ENCODE measurements at regions not wholly inside any gene's neighbourhood (a gene's known extent, or its start where the extent isn't known, plus 50 kb on each side); places are given as distances from the start of the nearest gene placed in this dataset.

DNA sequence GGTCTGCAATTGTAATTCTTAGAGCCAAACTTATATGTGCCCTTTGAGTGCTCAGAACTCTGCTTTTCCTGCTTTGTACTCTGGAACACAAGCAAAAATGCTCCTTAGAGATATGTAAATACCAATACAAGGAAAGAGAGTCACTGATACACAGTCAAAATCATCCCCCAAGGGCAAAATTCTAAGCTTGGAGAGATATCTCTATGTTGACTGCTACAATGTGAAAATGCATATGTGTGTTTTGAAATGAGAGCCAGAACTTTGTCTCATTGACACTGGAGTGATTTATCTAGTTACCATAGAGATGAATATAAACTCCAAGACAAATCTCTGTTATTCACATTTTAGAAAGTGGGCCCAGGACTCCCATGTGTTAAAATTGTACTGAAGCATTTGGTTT is 494.8 kb upstream of the SLITRK1 start (continued):
- TF ChIP-seq, protein P1, sequence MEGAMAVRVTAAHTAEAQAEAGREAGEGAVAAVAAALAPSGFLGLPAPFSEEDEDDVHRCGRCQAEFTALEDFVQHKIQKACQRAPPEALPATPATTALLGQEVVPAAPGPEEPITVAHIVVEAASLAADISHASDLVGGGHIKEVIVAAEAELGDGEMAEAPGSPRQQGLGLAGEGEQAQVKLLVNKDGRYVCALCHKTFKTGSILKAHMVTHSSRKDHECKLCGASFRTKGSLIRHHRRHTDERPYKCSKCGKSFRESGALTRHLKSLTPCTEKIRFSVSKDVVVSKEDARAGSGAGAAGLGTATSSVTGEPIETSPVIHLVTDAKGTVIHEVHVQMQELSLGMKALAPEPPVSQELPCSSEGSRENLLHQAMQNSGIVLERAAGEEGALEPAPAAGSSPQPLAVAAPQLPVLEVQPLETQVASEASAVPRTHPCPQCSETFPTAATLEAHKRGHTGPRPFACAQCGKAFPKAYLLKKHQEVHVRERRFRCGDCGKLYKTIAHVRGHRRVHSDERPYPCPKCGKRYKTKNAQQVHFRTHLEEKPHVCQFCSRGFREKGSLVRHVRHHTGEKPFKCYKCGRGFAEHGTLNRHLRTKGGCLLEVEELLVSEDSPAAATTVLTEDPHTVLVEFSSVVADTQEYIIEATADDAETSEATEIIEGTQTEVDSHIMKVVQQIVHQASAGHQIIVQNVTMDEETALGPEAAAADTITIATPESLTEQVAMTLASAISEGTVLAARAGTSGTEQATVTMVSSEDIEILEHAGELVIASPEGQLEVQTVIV (IDR thresholded peaks at IDR 0.05; ENCODE audit: borderline replicate concordance, partially characterized antibody), result no peak
- TF ChIP-seq, protein P2, sequence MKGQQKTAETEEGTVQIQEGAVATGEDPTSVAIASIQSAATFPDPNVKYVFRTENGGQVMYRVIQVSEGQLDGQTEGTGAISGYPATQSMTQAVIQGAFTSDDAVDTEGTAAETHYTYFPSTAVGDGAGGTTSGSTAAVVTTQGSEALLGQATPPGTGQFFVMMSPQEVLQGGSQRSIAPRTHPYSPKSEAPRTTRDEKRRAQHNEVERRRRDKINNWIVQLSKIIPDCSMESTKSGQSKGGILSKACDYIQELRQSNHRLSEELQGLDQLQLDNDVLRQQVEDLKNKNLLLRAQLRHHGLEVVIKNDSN (IDR thresholded peaks at IDR 0.05; ENCODE audit: borderline replicate concordance, extremely low read length, insufficient read depth, low read depth, low read length), result no peak
- TF ChIP-seq ZBED1 (IDR thresholded peaks at IDR 0.05; ENCODE audit: borderline replicate concordance) (no peak), RAD51 (IDR thresholded peaks at IDR 0.05) (no peak), HDAC6 (IDR thresholded peaks at IDR 0.05; ENCODE audit: unreplicated experiment) (no peak), MYB (IDR thresholded peaks at IDR 0.05; ENCODE audit: borderline replicate concordance, low read depth, low read length) (no peak), HDAC2 (IDR thresholded peaks at IDR 0.05) (no peak), SMAD5 (IDR thresholded peaks at IDR 0.05; ENCODE audit: low read depth) (no peak), KAT2A (conservative IDR thresholded peaks at IDR 0.05; ENCODE audit: control insufficient read depth, low read depth, low read length) (no peak), GABPA (IDR thresholded peaks at IDR 0.05; ENCODE audit: low read depth) (no peak), NR2C1 (IDR thresholded peaks at IDR 0.05) (no peak)

DNA sequence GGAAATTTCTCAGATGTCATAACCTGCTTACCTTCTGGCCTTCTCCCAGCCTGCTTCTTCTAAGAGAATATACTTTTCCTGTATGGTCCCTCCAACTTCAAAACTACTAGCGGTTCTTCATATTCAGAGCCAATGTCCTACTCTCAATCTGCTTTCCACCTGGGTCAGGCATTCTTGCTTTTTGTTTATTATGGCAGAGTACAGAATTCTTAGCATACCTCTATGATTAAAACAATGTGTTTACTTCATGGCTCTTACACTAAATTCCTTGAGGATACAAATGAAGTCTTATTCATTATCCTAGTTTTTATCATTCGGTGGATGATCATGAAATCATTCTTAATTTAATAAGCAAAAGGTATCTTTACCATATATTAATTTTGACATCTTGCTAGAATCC is 484.2 kb upstream of the SLITRK1 start:
- SMC1A ChIA-PET (ENCODE audit: uncharacterized antibody, unreplicated experiment), result no interaction called here
- TF ChIP-seq ZNF384 (IDR thresholded peaks at IDR 0.05; ENCODE audit: borderline replicate concordance, low read depth, low read length) (no peak), ATF7 (IDR thresholded peaks at IDR 0.05; ENCODE audit: low read depth) (no peak), IKZF1 (conservative IDR thresholded peaks at IDR 0.05) (no peak)
- TF ChIP-seq, protein P3, sequence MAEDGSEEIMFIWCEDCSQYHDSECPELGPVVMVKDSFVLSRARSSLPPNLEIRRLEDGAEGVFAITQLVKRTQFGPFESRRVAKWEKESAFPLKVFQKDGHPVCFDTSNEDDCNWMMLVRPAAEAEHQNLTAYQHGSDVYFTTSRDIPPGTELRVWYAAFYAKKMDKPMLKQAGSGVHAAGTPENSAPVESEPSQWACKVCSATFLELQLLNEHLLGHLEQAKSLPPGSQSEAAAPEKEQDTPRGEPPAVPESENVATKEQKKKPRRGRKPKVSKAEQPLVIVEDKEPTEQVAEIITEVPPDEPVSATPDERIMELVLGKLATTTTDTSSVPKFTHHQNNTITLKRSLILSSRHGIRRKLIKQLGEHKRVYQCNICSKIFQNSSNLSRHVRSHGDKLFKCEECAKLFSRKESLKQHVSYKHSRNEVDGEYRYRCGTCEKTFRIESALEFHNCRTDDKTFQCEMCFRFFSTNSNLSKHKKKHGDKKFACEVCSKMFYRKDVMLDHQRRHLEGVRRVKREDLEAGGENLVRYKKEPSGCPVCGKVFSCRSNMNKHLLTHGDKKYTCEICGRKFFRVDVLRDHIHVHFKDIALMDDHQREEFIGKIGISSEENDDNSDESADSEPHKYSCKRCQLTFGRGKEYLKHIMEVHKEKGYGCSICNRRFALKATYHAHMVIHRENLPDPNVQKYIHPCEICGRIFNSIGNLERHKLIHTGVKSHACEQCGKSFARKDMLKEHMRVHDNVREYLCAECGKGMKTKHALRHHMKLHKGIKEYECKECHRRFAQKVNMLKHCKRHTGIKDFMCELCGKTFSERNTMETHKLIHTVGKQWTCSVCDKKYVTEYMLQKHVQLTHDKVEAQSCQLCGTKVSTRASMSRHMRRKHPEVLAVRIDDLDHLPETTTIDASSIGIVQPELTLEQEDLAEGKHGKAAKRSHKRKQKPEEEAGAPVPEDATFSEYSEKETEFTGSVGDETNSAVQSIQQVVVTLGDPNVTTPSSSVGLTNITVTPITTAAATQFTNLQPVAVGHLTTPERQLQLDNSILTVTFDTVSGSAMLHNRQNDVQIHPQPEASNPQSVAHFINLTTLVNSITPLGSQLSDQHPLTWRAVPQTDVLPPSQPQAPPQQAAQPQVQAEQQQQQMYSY (CRISPR knock-in tag; IDR thresholded peaks at IDR 0.05), result no peak
- TF ChIP-seq, protein P4, sequence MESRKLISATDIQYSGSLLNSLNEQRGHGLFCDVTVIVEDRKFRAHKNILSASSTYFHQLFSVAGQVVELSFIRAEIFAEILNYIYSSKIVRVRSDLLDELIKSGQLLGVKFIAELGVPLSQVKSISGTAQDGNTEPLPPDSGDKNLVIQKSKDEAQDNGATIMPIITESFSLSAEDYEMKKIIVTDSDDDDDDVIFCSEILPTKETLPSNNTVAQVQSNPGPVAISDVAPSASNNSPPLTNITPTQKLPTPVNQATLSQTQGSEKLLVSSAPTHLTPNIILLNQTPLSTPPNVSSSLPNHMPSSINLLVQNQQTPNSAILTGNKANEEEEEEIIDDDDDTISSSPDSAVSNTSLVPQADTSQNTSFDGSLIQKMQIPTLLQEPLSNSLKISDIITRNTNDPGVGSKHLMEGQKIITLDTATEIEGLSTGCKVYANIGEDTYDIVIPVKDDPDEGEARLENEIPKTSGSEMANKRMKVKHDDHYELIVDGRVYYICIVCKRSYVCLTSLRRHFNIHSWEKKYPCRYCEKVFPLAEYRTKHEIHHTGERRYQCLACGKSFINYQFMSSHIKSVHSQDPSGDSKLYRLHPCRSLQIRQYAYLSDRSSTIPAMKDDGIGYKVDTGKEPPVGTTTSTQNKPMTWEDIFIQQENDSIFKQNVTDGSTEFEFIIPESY (IDR thresholded peaks at IDR 0.05), result no peak

More for the DNA sequence above, 484.2 kb upstream of the SLITRK1 start:
- DNase-seq (ENCODE audit: low read depth, low spot score), result no peak
- ATAC-seq, result no peak
- RAD21 ChIA-PET (ENCODE audit: unreplicated experiment), result no interaction called here
- Histone ChIP-seq H3K27me3 (replicated peaks in 1 of 2; ENCODE audit: control insufficient read depth in 2 of 2, insufficient read depth in 2 of 2, low read length in 1 of 2) (no peaks in the 10 kb centered on the region), H3K4me2 (ENCODE audit: control insufficient read depth, insufficient read depth) (no peak overlapping the region), H3K79me2 (ENCODE audit: control insufficient read depth, insufficient read depth, low read length) (no peaks in the 10 kb centered on the region), H3K27ac (ENCODE audit: control insufficient read depth, insufficient read depth) (no peak overlapping the region), H3K4me1 (ENCODE audit: control insufficient read depth, insufficient read depth, low read length) (no peaks in the 10 kb centered on the region), H3K4me3 (no peak overlapping the region), H2AFZ (ENCODE audit: control insufficient read depth, low read depth, low read length) (no peak overlapping the region), H4K20me1 (ENCODE audit: control insufficient read depth, insufficient read depth) (no peaks in the 10 kb centered on the region), H3K9me3 (replicated peaks; ENCODE audit: control insufficient read depth, insufficient read depth, low read length) (no peaks in the 10 kb centered on the region), H3K36me3 (ENCODE audit: control insufficient read depth in 2 of 2, insufficient read depth in 2 of 2, low read length in 1 of 2) (no peaks in the 10 kb centered on the region), H3K9ac (ENCODE audit: control insufficient read depth, insufficient read depth, low read length) (no peak overlapping the region)
- no TSS peak for BruUV-seq (replicated peaks)
- POLR2A ChIA-PET, result no interaction called here
- in situ Hi-C loops (cut with MboI) (no loop called here), intact Hi-C loops (cut with micrococcal nuclease; ENCODE audit: unreplicated experiment) (no loop called here)
- no peak for FAIRE-seq
- 0% methylated on average over 2 of the region's 2 CpGs for WGBS (ENCODE audit: insufficient coverage, insufficient replicate concordance, low lambda C conversion rate, missing lambda C conversion rate)
- CTCF ChIA-PET, result no interaction called here
